Stimulated activated CD8-positive, alpha-beta memory T cell treated with anti-CD3 and anti-CD28 coated beads, Interleukin-4, amount 100 ng/mL, for 48 hours (primary cell): ENCODE measurements at regions not wholly inside any gene's neighbourhood (a gene's known extent, or its start where the extent isn't known, plus 50 kb on each side); places are given as distances from the start of the nearest gene placed in this dataset.

Source experiments
- DNase-seq: peaks from one replicate; pipeline ENCODE4 v3.0.0-alpha.2; 2020

DNA sequence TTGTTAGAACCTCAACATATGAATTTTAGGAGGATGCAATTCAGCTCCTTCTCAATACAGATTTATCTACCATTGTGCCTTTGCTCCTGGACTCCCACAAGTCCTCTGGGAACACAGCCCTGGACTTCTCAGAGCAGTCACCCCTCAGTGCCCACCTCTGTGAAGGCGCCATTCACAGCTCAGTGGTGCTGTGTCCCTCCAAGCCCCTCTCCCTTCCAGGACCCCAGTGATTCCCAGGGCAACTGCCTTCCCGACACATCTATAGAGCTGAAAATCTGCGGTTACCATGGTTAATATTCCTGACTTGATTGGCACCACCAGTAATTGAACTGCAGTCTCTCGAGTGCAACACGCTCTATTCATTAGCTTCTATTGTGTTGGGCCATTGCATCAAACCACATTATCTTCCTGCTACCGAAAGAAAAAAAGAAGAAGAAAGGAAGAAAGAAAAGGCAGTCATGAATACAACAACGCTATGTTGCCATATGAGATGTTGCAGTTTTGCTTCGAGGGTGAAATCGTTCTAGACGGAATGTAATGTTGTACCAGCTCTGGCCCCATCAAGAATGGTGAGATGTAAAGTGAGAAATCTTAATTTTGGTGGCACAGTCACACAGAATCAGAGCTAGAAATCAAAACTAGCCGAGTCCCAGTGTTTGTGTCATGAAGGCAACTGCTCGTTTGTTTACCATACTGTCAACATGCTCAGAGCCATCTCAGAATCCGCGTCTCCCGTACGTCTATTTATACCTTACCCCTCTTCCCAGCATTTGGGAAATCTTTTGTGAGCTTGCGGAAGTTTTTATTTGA is 524.0 kb upstream of the ID2 start:
- no peak for DNase-seq

DNA sequence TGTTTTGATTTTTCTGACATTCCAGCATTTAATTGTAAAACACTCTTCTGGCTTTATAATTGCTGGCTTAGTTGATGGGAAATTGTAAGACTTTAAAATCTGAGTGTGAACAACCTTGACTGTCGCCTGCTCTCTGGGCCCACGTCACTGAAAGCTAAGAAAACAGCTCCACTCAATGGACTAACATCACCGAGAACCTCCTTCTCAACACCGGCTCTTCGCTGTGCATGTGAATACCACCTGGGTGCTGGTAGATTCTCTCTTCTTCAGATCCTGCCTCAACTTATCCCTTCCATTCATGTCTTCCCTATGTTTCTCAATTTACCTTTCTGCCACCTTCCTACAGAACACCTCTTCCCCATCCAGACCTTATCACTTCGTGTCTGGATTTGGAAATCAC is 523.1 kb upstream of the ID2 start:
- DNase-seq = no peak

DNA sequence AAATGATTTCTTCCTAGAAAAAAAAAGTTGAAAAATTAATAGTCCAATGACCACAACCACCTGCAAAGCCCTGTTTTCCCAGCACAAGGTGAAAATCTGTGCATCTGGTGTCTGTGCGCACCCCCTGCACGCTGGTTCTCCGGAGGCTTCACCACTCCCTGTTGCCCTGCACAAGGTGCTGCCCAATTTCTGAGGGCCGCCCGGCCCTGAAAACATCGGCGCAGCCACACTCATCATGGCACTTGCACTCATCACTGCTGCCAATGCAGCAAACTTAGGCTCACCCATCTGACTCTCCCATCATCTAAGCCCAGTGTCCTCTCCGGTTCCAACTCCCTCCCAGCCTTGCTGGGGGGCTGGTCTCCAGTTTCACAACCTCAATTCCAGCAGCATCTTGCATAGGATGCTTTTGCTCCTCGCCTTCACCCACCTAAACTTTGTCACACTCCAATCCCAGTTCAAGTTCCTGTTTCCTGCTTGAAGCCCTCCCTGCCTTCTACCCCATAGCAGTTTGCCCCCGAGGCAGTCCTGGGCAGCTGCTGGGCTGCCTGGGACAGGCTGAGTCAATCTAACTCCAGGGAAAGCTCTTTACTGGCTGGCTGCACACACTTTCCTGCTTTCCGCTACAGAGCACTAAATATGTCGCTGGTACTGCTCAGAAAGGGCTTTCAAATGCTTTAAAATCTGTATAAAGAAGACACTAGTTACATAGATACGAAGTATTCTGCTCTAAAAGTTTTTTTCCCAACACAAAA is 522.5 kb upstream of the ID2 start:
- no peak for DNase-seq

DNA sequence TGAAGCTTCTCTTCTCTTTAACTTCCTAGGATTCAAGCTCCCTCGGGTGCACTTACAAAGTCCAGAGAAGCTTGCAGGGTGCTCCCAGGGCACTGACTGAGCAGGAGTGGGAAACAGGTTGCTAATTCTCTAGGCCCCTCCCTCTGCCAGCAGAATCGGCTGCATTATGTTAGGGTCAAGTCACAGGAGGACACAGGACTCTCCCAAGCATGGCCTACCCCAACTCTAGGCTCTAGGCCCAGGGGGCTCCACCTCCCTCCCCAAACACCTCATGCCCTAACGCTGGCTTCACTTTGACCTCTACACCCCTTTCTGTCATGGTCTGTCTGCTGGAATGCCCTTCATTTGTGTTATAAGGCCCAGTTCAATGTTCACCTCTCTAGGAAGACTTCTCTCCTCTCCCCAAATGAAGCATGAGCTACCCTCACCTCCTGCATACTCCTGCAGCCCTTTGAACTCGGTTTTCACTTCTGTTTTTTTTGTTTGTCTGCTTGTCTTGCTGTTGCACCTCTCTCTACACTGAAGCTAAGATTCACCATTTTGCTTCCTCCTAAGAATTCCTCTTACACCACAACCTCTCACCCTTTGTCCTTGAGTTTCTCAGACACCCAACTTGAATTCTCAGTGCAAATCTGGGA is 521.8 kb upstream of the ID2 start:
- no peak for DNase-seq

DNA sequence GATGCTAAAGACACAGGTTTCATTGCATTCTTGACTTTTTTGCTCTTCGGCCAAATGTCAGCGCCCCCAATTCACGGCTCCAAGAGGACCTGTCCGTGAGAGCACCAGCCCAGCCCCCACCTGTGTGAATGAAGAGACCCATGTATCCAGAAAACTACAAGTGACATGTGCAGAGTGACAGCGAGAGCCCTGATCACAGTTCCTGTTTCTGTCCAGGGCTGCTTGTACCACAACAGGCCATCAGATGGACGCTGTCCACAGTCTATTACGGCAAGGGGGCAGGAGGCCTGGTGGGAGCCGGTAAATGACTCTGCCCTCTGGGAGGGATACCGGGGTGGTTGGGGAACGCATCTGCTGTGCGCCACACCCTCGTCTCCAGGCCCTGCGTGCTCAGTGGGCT is 520.9 kb upstream of the ID2 start:
- no peak for DNase-seq

DNA sequence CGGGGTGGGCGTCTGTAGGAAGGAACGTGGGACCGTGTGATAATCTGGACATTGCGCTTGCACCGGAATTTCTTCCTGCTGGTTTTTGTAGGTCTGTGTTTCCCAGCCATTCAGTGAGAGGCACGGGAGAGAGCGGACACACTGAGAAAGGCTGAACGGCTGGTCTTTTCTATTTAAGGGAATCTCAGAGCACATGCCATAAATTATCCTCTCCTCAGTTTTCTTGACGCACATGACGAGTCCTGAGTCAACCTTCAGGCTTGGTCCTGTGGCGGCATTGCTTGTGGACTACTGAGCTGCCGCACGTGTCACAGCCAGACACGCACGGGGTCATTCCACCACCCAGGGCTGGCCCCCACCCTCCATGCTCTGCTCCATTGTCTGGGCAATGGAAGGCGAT is 519.3 kb upstream of the ID2 start:
- no peak for DNase-seq

DNA sequence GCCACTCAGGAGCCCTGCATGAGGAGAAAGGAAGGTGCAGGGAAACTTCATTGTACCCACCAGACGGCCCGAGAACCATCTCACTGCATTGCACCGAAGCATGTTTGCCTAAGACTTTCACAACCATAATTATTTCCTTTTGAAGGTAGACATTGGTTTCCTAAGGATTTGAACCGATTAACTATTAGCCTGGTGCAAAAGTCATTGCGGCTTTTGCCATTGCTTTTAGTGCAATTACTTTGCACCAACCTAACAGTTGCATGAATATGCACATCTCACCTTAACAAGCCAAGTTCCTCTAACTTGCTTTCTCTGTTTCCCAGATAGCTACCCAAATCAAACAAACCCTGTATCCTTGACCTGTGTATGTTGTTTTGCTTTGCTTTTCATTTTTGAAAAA is 516.3 kb upstream of the ID2 start:
- DNase-seq = no peak

DNA sequence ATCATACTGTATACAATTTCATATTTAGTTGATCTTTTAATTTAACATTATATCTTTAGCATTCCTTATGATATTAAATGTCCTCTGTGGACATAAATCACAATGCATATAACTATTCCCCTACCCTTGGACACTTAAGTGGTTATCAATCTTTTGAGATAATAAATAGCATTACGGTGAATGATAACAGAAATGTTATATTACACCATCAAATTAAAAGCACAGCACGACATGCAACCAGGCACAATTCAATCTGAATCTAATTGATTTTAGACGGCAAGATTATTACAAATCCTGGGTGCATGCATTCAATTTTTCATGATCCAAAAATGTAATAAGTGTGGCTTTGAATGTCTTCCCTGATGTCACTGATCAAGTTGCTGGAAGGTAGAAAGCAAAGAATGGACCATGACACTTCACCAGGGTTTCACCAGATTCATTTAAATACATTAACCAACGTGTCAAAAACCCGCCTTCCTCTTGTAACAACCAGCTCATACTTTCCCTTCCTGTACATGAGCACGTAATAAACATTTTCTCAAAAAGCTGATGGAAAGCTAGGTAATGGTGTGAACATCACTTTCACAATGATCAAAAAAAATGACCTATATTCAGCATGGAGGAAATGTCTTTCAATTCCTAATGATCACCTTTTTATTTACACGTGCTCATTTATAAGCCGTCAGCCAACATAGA is 513.7 kb upstream of the ID2 start:
- DNase-seq = no peak

DNA sequence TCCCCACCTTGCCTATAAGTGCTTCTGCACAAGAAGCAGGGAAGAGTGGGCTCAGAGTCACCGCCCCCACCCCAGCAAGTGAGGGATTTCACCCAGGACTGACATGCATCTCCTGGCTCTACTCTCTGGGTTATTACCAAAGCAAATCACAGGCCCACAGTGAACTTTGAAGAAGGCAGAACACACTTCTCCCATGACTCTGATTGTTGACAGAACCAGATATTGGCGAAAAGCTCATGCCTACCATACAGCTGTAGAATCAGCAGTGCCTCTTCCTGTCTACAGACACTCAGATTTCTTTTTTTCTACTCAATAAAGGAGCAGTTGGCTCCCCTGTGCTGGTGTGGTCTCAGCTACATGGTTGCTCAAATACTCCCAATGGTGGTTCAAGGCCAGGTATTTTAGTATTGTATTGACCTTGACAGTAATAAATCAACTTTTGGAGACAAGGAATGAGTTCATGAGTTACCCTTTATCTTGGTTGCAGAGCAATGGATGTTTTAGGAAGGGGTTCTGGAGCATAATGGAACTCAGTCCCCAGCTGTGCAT is 512.9 kb upstream of the ID2 start:
- no peak for DNase-seq

DNA sequence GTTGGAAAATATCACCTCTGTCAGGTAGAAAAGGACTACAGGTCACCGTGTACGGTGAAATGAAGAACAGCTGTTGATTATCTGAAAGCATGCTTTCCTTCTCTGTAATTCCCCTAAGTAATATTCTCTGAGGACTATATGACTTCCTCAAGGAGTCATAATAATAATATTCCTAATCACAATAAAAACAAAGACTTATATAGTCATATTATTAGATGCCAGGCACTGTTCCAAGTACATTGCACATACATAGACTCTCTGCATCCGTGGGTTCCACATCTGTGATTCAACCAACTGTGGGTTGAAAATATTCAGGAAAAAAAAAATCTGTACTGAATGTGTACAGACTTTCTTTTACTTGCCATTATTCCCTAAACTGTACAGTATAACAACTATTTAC is 512.4 kb upstream of the ID2 start:
- no peak for DNase-seq

DNA sequence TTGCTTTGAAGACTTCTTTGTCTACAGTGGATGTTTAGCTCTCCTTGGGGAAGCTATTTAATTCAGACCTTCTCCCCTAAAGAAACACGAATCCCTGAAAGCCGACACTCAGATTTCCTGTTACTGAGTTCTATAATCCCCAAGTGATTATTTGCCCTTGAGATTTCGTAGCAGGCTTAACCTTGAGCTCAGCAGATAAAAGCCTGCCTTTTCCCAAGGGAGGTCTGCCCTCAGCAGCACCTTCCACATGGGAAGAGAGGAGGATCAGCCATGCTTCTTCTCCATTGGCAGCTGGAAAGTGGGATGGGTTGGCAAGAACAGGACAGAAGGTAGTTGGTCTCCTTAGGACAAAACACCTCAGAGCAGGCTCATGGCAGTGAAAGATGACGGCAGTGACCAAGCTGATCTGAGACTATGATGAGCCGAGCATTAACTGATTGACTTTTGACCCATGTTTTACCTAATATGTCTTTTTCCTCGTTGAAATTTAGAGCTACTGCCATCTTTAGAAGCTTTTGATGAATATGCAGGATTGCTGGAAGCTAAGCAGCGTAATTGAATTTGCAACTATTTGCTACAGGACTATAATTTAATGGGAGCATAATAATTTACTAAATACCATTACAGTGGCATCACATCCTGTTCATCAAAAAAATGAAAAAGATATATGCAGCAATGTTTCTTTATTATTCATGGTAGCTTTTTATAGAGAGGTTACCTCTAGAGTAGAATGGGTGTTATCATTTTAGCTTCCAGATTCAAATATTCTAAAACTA is 511.1 kb upstream of the ID2 start:
- DNase-seq = no peak

DNA sequence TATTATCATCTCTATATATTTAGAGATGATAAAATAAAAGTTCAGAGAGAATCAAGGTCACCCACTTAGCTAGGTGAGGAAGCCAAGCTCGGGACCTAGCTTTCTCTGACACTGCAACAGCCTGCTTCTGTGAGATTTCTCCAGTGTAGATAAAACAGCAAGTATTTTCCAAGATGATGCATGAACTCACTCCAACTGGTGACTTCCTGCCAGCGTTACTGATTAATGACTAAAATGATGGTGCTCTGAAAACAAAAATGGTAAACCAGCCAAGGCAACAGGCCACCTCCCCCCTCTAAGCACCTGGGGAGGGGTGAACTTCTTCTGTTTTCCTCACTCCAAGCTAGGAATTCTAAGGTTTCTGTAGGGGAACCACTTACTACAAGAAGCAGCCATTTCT is 510.2 kb upstream of the ID2 start:
- no peak for DNase-seq

DNA sequence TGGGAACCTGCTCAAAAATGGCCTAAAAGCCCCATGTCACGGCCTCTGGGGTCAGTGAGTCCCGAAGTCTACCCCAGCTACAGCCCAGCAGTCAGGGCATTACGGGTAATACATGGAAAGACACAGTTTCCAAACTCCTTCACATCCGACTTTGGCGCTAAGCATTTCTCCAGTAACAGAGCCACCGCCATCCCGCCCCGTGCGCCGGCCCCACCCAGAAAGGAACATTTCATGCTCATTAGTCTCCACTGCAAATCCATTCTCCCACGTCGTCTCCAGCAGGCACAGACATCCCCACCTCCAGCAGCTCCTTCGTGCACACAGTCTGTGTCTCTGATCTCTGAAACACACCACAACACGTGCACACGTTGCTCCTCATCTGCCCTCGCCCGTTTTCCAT is 509.2 kb upstream of the ID2 start:
- DNase-seq = no peak

DNA sequence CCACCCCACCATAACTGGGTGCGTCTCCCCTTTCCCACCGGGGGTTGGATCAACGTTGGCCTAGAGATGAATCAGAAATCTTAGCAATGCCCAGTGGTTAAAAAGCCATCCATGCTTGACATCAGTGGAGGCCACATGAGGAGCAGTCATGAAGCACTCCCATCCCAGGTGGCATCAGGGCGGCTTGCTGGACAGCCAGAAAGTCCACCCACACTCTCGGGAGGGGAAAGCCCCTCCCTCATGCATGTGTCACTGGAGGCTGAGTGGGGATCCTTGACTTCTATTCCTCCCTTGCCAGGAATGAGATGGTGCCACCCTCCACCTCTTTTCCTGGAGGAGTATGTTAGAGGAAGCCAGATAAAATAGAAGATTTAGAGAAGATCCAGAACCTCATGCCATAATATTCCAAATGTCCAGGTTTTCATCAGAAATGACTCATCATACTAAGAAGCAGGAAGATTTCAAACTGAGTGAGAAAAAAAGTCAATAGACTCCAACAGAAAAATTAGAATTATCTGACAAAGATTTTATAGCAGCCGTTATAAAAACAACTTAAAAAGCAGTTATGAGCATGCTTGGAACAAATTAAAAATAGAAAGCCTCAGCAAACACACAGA is 507.1 kb upstream of the ID2 start:
- DNase-seq = no peak

DNA sequence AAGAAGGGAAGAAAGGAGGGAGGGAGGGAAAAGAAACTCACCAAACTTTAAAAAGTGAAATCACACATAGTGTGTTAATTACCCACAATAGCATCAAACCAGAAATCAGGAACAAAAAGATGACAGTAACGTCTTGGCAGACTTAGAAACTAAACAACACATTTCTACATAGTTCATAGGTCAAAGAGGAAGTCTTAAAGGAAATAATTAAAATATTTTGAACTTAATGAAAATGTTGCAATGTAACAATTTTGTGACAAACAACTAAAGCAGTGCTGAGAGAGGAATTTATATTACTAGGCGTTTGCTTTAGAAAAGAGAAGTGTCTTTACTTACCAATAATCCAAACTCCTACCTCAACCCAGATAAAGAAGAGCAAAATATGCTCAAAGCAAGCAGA is 505.0 kb upstream of the ID2 start:
- no peak for DNase-seq

DNA sequence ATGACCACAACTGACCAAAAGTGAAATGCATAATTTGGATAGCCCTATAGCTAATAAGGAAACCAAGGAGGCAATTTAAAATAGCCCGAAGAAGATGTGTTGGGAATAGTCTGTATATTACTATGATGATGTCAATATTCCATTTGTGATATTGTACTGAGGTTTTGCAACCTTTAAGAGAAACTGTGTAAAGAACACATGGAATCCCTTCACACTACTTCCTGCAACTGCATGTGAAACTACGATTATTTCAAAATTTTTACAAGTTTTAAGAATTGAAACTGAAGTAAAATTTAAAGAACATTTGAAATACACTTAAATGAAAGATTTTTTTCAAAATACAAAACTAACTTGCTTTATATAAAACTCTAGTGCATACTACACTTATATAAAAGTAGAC is 504.3 kb upstream of the ID2 start:
- no peak for DNase-seq

DNA sequence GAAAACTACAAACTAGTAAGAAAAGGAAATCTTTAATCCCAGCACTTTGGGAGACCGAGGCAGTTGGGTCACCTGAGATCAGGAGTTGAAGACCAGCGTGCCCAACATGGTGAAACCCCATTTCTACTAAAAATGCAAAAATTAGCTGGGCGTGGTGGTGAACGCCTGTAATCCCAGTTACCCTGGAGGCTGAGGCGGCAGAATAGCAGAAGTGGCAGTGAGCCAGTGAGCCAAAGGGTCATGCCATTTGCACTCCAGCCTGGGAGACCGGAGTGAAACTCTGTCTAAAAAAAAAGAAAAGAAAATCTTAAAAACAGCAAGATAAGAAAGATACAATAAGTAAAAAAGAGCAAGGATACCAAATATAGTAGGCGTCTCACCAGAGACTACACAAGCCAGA is 502.9 kb upstream of the ID2 start:
- no peak for DNase-seq

DNA sequence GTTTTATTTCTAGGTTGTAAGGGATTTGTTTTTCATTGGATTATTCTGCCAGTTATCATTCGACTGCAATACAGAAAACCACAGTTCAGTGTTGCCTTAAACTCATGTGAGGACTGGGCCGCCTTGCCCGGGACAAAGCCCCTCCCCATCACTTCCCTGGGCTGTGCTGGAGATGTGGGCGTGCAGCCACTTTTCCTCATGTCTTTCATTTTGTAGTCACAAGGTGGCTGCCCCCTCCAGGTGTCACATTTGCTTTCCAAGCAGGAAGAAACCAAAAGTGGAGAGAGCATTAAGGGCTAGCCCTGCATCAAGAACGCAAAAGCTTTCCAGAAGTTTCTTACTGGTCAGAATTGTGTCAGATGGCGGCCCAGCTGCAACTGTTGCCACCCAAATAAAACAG is 492.5 kb upstream of the ID2 start:
- DNase-seq = no peak

DNA sequence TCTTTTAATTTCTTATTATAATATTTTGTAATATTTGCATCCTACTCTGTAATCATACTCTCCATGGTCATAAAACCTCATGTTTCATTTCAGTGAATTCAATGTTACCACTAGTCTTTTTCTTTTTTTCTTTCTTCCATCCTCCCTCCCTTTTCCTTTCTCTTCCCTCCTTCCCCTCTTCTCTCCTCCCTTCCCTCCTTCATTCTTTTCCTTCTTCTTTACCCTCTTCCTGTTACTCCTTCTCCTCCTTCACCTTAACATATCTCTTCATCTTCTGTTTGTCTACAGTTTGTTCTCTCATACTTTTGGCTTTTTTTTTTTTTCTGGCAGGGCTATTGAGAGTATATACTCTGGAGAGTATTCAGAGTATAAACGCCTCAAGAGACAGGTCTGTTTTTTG is 491.6 kb upstream of the ID2 start:
- DNase-seq = no peak

DNA sequence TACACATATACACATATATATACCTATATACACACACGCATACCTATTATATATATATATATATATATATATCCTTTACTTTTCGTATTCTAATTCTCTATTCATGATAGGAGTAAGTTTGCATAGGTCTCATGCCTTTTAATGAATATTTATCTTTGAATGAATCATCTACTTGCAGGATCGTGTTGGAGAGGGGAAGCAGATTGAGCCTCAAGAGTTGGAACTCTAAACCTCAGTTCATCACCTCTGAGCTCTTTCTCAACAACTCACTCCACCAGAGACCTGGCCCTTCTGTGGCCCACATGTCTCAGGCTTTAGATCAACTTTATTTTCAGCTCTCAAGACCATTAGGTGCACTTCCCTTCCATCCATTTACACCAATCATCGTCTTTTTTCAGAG is 490.4 kb upstream of the ID2 start:
- DNase-seq = no peak

DNA sequence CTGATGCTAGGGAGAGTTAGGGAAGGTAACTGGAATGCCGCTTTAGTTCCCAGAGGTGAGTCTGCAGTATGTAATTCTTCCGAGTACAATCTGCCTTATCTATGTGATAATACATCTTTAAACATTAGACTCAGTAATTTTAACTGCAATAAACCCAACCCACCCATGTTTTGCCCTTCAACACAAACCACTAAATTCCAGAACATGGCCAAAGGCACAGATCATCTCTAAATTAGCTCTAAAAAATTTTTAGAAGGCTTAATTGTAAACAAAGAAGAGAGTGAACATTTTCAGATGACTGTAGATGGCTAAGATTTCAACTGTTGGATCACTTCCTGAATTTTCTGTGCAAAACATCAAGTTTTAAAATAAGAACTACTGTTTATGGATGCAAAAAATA is 488.7 kb upstream of the ID2 start:
- no peak for DNase-seq
